H1 (cell line): ENCODE measurements at regions not wholly inside any gene's neighbourhood (a gene's known extent, or its start where the extent isn't known, plus 50 kb on each side); places are given as distances from the start of the nearest gene placed in this dataset.

Source experiments
- CREB1 ChIP-seq: IDR thresholded peaks from 2 replicates; pipeline ENCODE4 v1.6.1; 2012; ENCODE audit warnings: inconsistent platforms
- GABPA ChIP-seq: IDR thresholded peaks from 2 replicates; pipeline ENCODE4 v1.6.1; 2011; ENCODE audit warnings: mild to moderate bottlenecking, low read length, moderate library complexity, borderline replicate concordance; ENCODE audit not compliant: insufficient read depth
- RBBP5 ChIP-seq: IDR thresholded peaks from 2 replicates; pipeline ENCODE4 v1.7.1; 2012; ENCODE audit warnings: low read depth, mild to moderate bottlenecking, inconsistent platforms, low read length, moderate library complexity, borderline replicate concordance
- SIX5 ChIP-seq: IDR thresholded peaks from 2 replicates; pipeline ENCODE4 v1.6.1; 2011; ENCODE audit warnings: mild to moderate bottlenecking, low read depth, low read length
- TF ChIP-seq, protein P1 (sequence below): IDR thresholded peaks from 2 replicates; pipeline ENCODE4 v1.6.1; 2012; ENCODE audit warnings: inconsistent platforms

DNA sequence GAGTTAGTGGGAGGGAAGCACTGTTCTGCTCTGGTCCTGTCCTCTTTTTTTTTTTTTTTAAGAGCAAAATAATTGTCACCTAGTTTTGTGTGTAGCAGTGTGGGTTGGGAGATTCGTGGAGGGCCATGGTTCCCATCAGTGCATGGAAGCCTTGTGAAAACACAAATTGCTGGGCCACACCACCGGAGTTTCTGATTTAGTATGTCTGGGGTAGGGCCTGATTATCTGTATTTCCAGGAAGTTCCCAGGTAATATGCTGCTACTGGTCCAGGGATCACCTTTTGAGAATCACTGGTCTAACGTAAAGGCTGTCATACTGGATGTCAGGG, 191.3 kb downstream of the GATA3 start (continued):
- TF ChIP-seq GABPA, result no peak
- no peak for TF ChIP-seq CREB1
- TF ChIP-seq RBBP5, result no peak
- TF ChIP-seq, protein P1, sequence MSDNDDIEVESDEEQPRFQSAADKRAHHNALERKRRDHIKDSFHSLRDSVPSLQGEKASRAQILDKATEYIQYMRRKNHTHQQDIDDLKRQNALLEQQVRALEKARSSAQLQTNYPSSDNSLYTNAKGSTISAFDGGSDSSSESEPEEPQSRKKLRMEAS, result no peak
- no peak for TF ChIP-seq SIX5
